GM18861 (cell line): ENCODE measurements at regions not wholly inside any gene's neighbourhood (a gene's known extent, or its start where the extent isn't known, plus 50 kb on each side); places are given as distances from the start of the nearest gene placed in this dataset.
"Not testable (repeated sequence)": the region's sequence is repeated elsewhere in the genome, so short reads cannot be mapped to it uniquely, and the experiment has no call there.

Source experiments
- ATAC-seq: cut with Tn5 transposase; IDR thresholded peaks from one replicate; pipeline ENCODE4 v1.9.1; 2021; ENCODE audit not compliant: unreplicated experiment

- ATAC-seq, result no peak
Measured at GRCh38 chr10:109418795-109419194, 504.5 kb downstream of the XPNPEP1 start.

- ATAC-seq, result no peak
Measured at GRCh38 chr10:109417803-109418202, 505.5 kb downstream of the XPNPEP1 start.

GRCh38 chr10:109412353-109412752 lies 511.0 kb downstream of the XPNPEP1 start:
- no peak for ATAC-seq

- no peak for ATAC-seq
Measured at GRCh38 chr10:109411917-109412316, 511.4 kb downstream of the XPNPEP1 start.

- ATAC-seq, result no peak
Measured at GRCh38 chr10:109405338-109405737, 518.0 kb downstream of the XPNPEP1 start.

- no peak for ATAC-seq
Measured at GRCh38 chr10:109403551-109403950, 519.8 kb downstream of the XPNPEP1 start.

GRCh38 chr10:109393425-109393824 lies 529.9 kb downstream of the XPNPEP1 start:
- no peak for ATAC-seq

GRCh38 chr10:109386921-109387320 lies 536.4 kb downstream of the XPNPEP1 start:
- ATAC-seq, result no peak

- ATAC-seq, result no peak
Measured at GRCh38 chr10:109386101-109386500, 537.2 kb downstream of the XPNPEP1 start.

GRCh38 chr10:109379186-109379585 lies 544.1 kb downstream of the XPNPEP1 start:
- ATAC-seq, result no peak

- ATAC-seq, result no peak
Measured at GRCh38 chr10:109374215-109374614, 549.1 kb downstream of the XPNPEP1 start.

- no peak for ATAC-seq
Measured at GRCh38 chr10:109359316-109359715, 564.0 kb downstream of the XPNPEP1 start.

GRCh38 chr10:109358325-109358724 lies 565.0 kb downstream of the XPNPEP1 start:
- ATAC-seq, result no peak

- ATAC-seq, result no peak
Measured at GRCh38 chr10:109348324-109348723, 575.0 kb downstream of the XPNPEP1 start.

- no peak for ATAC-seq
Measured at GRCh38 chr10:109343293-109343692, 580.0 kb downstream of the XPNPEP1 start.

- no peak for ATAC-seq
Measured at GRCh38 chr10:109341986-109342385, 581.3 kb downstream of the XPNPEP1 start.

GRCh38 chr10:109328001-109328400 lies 595.3 kb downstream of the XPNPEP1 start:
- ATAC-seq, result no peak

- no peak for ATAC-seq
Measured at GRCh38 chr10:109327266-109327665, 596.0 kb downstream of the XPNPEP1 start.

- no peak for ATAC-seq
Measured at GRCh38 chr10:109324721-109325120, 598.6 kb downstream of the XPNPEP1 start.

GRCh38 chr10:109317746-109318366 lies 605.5 kb downstream of the XPNPEP1 start:
- ATAC-seq, result no peak

- not testable (repeated sequence) for ATAC-seq
Measured at GRCh38 chr10:109314016-109314415, 609.3 kb downstream of the XPNPEP1 start.

GRCh38 chr10:109312555-109312954 lies 610.8 kb downstream of the XPNPEP1 start:
- not testable (repeated sequence) for ATAC-seq

GRCh38 chr10:109308971-109309370 lies 614.3 kb downstream of the XPNPEP1 start:
- no peak for ATAC-seq
